ENCODE measurements at regions not wholly inside any gene's neighbourhood (a gene's known extent, or its start where the extent isn't known, plus 50 kb on each side); places are given as distances from the start of the nearest gene placed in this dataset.
"Not testable (repeated sequence)": the region's sequence is repeated elsewhere in the genome, so short reads cannot be mapped to it uniquely, and the experiment has no call there.

GRCh38 chr5:126274076-126274762 is 149.0 kb upstream of the GRAMD2B start:
- in situ Hi-C loops (cut with MboI; ENCODE audit: low sequenced_read_pairs): no loop called here

- in situ Hi-C loops (cut with MboI; ENCODE audit: low sequenced_read_pairs): no loop called here
These were observed 148.5 kb upstream of the GRAMD2B start for GRCh38 chr5:126274763-126275125.

GRCh38 chr5:126277762-126278161 is 145.4 kb upstream of the GRAMD2B start:
- in situ Hi-C loops (cut with MboI; ENCODE audit: low sequenced_read_pairs): no loop called here

- in situ Hi-C loops (cut with MboI; ENCODE audit: low sequenced_read_pairs): no loop called here
These were observed 142.9 kb upstream of the GRAMD2B start for GRCh38 chr5:126280343-126280742.

- in situ Hi-C loops (cut with MboI; ENCODE audit: low sequenced_read_pairs): no loop called here
These were observed 142.4 kb upstream of the GRAMD2B start for GRCh38 chr5:126280846-126281245.

- in situ Hi-C loops (cut with MboI; ENCODE audit: low sequenced_read_pairs): no loop called here
These were observed 138.1 kb upstream of the GRAMD2B start for GRCh38 chr5:126284977-126285696.

GRCh38 chr5:126296121-126296520 is 127.1 kb upstream of the GRAMD2B start:
- in situ Hi-C loops (cut with MboI; ENCODE audit: low sequenced_read_pairs): not testable (repeated sequence)

- in situ Hi-C loops (cut with MboI; ENCODE audit: low sequenced_read_pairs): no loop called here
These were observed 122.9 kb upstream of the GRAMD2B start for GRCh38 chr5:126300293-126300692.

GRCh38 chr5:126301056-126301455 is 122.2 kb upstream of the GRAMD2B start:
- in situ Hi-C loops (cut with MboI; ENCODE audit: low sequenced_read_pairs): no loop called here

GRCh38 chr5:126309860-126310259 is 113.3 kb upstream of the GRAMD2B start:
- in situ Hi-C loops (cut with MboI; ENCODE audit: low sequenced_read_pairs): no loop called here

- in situ Hi-C loops (cut with MboI; ENCODE audit: low sequenced_read_pairs): no loop called here
These were observed 111.4 kb upstream of the GRAMD2B start for GRCh38 chr5:126311766-126312165.

GRCh38 chr5:126315341-126315740 is 107.9 kb upstream of the GRAMD2B start:
- in situ Hi-C loops (cut with MboI; ENCODE audit: low sequenced_read_pairs): no loop called here

GRCh38 chr5:126332326-126332725 is 90.9 kb upstream of the GRAMD2B start:
- in situ Hi-C loops (cut with MboI; ENCODE audit: low sequenced_read_pairs): loop anchor here (25.0 kb wide), 1 partner anchor 205 kb away; no protein-coding TSS in a partner anchor

- in situ Hi-C loops (cut with MboI; ENCODE audit: low sequenced_read_pairs): loop anchor here (25.0 kb wide), 1 partner anchor 203 kb away; no protein-coding TSS in a partner anchor
These were observed 88.4 kb upstream of the GRAMD2B start for GRCh38 chr5:126334760-126335159.

GRCh38 chr5:126335886-126336285 is 87.3 kb upstream of the GRAMD2B start:
- in situ Hi-C loops (cut with MboI; ENCODE audit: low sequenced_read_pairs): loop anchor here (25.0 kb wide), 1 partner anchor 201 kb away; no protein-coding TSS in a partner anchor

GRCh38 chr5:126338635-126339034 is 84.6 kb upstream of the GRAMD2B start:
- in situ Hi-C loops (cut with MboI; ENCODE audit: low sequenced_read_pairs): loop anchor here (25.0 kb wide), 1 partner anchor 199 kb away; no protein-coding TSS in a partner anchor

GRCh38 chr5:126339215-126339805 is 83.9 kb upstream of the GRAMD2B start:
- in situ Hi-C loops (cut with MboI; ENCODE audit: low sequenced_read_pairs): loop anchor here (25.0 kb wide), 1 partner anchor 198 kb away; no protein-coding TSS in a partner anchor

GRCh38 chr5:126341906-126342630 is 81.1 kb upstream of the GRAMD2B start:
- in situ Hi-C loops (cut with MboI; ENCODE audit: low sequenced_read_pairs): loop anchor here (25.0 kb wide), 1 partner anchor 195 kb away; no protein-coding TSS in a partner anchor

- in situ Hi-C loops (cut with MboI; ENCODE audit: low sequenced_read_pairs): loop anchor here (25.0 kb wide), 1 partner anchor 188 kb away; no protein-coding TSS in a partner anchor
These were observed 74.2 kb upstream of the GRAMD2B start for GRCh38 chr5:126348855-126349635.

- in situ Hi-C loops (cut with MboI; ENCODE audit: low sequenced_read_pairs): no loop called here
These were observed 72.1 kb upstream of the GRAMD2B start for GRCh38 chr5:126351153-126351552.
